Mesendoderm (in vitro differentiated cells): ENCODE measurements at regions not wholly inside any gene's neighbourhood (a gene's known extent, or its start where the extent isn't known, plus 50 kb on each side); places are given as distances from the start of the nearest gene placed in this dataset.

ENCODE experiments used
- DNase-seq: peaks from one replicate; pipeline ENCODE4 v3.0.0; 2013
- H2AK5ac ChIP-seq: 2 replicates; pipeline ENCODE4 v1.6.1; 2013; ENCODE audit warnings: low read length, inconsistent platforms
- H2BK120ac ChIP-seq: 2 replicates; pipeline ENCODE4 v1.6.1; 2013; ENCODE audit warnings: low read depth, mild to moderate bottlenecking, low read length, moderate library complexity, mixed read lengths
- H2BK15ac ChIP-seq: replicated peaks from 2 replicates; pipeline ENCODE4 v1.6.1; 2013; ENCODE audit warnings: low read depth, mild to moderate bottlenecking, moderate library complexity
- H2BK5ac ChIP-seq: 2 replicates; pipeline ENCODE4 v1.6.1; 2013; ENCODE audit warnings: low read length, inconsistent platforms
- H3K18ac ChIP-seq: 2 replicates; pipeline ENCODE4 v1.6.1; 2013; ENCODE audit warnings: mild to moderate bottlenecking, low read length, mixed read lengths
- H3K23ac ChIP-seq: one replicate; pipeline ENCODE4 v1.6.1; 2013; ENCODE audit warnings: low read length
- H3K27ac ChIP-seq: 2 replicates; pipeline ENCODE4 v1.5.1; 2013; ENCODE audit warnings: low read depth, mild to moderate bottlenecking, inconsistent platforms, low read length, moderate library complexity
- H3K27me3 ChIP-seq: 2 replicates; pipeline ENCODE4 v1.6.1; 2013; ENCODE audit warnings: low read length, control low read depth, mild to moderate bottlenecking, inconsistent platforms; ENCODE audit not compliant: insufficient read depth, poor library complexity
- H3K36me3 ChIP-seq: 2 replicates; pipeline ENCODE4 v1.6.1; 2013; ENCODE audit warnings: low read length, inconsistent platforms; ENCODE audit not compliant: control insufficient read depth, insufficient read depth
- H3K4ac ChIP-seq: one replicate; pipeline ENCODE4 v1.6.1; 2013; ENCODE audit warnings: low read depth, mild to moderate bottlenecking, low read length, moderate library complexity
- H3K4me1 ChIP-seq: 2 replicates; pipeline ENCODE4 v1.6.1; 2013; ENCODE audit warnings: low read depth, low read length, inconsistent platforms; ENCODE audit not compliant: control insufficient read depth
- H3K4me2 ChIP-seq: 2 replicates; pipeline ENCODE4 v1.6.1; 2013; ENCODE audit warnings: low read length
- H3K4me3 ChIP-seq: 2 replicates; pipeline ENCODE4 v1.5.1; 2013; ENCODE audit warnings: mild to moderate bottlenecking, low read length
- H3K56ac ChIP-seq: one replicate; pipeline ENCODE4 v1.6.1; 2013; ENCODE audit warnings: low read length
- H3K79me1 ChIP-seq: 2 replicates; pipeline ENCODE4 v1.6.1; 2013; ENCODE audit warnings: low read length, inconsistent platforms
- H3K79me2 ChIP-seq: 2 replicates; pipeline ENCODE4 v1.6.1; 2013; ENCODE audit warnings: mild to moderate bottlenecking, low read length; ENCODE audit not compliant: control insufficient read depth, insufficient read depth
- H3K9ac ChIP-seq: 2 replicates; pipeline ENCODE4 v1.6.1; 2013; ENCODE audit warnings: low read length, inconsistent platforms
- H4K5ac ChIP-seq: one replicate; pipeline ENCODE4 v1.6.1; 2013; ENCODE audit warnings: low read length
- H4K8ac ChIP-seq: one replicate; pipeline ENCODE4 v1.6.1; 2013; ENCODE audit warnings: low read depth, mild to moderate bottlenecking, control low read depth, low read length, moderate library complexity
- WGBS: extraction: QIAGEN DNeasy Blood & Tissue Kit; methylation state at CpG from one replicate; pipeline ENCODE4 v1.1.7; 2013; ENCODE audit warnings: low lambda C conversion rate, missing lambda C conversion rate; ENCODE audit not compliant: insufficient coverage; ENCODE audit errors: extremely low coverage; 5-methylcytosine and 5-hydroxymethylcytosine counted together

DNA sequence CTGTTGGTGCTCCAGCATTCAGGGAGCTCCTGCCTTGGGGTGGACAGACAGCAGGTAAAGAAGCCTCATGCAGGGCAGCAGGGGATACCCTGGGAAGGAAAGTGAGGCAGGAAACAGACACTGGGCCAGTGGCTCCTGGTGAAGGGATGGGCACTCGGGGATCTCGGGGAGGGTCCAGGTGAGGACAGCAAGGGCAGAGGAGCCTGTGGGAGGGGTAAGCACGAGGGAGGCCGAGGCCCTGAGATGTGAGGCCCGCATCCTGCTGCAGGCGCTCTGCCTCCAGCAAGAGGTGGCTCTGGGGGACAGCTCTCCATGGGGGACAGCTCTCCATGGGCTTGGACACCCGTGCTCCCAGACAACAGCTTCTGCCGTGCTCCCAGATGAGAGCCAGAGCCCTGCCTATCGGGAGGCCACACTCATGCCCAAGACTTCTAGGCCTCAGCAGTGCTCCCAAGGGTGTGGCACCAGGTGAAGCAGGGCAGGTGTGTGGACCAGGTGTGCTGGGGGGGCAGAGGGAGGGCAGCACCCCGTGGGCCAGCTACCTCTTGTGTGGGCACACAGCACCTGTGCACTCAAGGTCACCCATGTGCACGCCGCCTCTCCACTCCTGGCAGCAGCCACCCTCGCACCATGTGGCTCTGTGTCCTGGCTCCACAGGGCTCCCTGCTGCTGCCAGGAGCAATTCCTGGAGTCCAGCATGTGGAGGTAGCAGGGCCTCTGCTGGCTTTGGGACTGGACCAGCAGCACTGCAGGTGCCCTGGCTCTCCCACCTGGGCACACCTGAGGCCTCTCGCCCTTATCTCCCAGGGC lies 93.6 kb upstream of the INSIG1 start:
- Histone ChIP-seq H3K9ac (no peak overlapping the region), H3K79me2 (no peaks in the 10 kb centered on the region), H3K4ac (no peak overlapping the region), H4K8ac (no peak overlapping the region), H4K5ac (no peak overlapping the region), H3K79me1 (no peaks in the 10 kb centered on the region), H3K56ac (no peak overlapping the region), H3K27ac (no peak overlapping the region), H2AK5ac (no peak overlapping the region), H2BK120ac (no peak overlapping the region), H3K4me2 (no peak overlapping the region), H3K36me3 (no peaks in the 10 kb centered on the region), H2BK5ac (no peak overlapping the region), H3K4me1 (no peaks in the 10 kb centered on the region), H3K27me3 (no peaks in the 10 kb centered on the region), H2BK15ac (no peak overlapping the region), H3K4me3 (no peak overlapping the region), H3K23ac (no peak overlapping the region), H3K18ac (no peak overlapping the region)
- DNase-seq, result no peak
- no CpG with 5 or more reads among the region's 14 CpGs for WGBS

DNA sequence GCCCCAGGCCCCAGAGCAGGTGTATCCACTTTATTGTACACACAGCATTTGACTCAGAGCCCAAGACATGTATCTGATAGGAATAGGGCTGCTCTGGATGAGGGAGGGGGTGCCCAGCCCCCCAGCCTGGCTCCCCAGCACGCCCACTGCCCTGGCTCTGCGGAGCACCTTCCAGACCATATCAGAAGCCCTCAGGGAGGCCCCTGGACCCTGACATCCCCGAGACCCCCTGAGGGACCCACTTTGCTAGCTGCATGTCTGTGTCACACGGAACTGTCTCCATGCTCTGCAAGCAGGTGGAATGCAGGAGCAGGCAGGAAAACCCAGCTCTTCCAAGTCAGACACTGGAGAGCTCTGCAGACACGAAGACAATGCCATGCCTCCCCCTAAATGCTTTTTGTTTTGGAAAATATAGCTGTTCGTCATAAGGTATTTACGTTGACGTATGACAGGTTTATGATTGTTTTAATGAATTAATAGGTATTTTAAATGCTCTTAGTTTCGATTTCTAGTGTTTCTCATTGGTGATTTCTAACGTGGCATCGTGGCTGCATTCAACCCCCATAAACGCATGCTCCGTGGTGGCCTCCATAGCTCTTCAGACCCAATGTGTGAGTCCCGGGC lies 92.8 kb upstream of the INSIG1 start:
- no peak overlapping the region for H2AK5ac ChIP-seq
- no peak overlapping the region for H3K4me3 ChIP-seq
- peaks cover 1% of the 10 kb centered on the region for H3K4me1 ChIP-seq
- no peaks in the 10 kb centered on the region for H3K79me1 ChIP-seq
- H3K23ac ChIP-seq, result no peak overlapping the region
- H3K27ac ChIP-seq, result no peak overlapping the region
- no peak overlapping the region for H3K9ac ChIP-seq
- no peak overlapping the region for H3K56ac ChIP-seq
- no peak overlapping the region for H2BK120ac ChIP-seq
- no peak overlapping the region for H3K18ac ChIP-seq
- H3K27me3 ChIP-seq, result no peaks in the 10 kb centered on the region
- H4K8ac ChIP-seq, result no peak overlapping the region
- H3K36me3 ChIP-seq, result no peaks in the 10 kb centered on the region
- 100% methylated on average over 3 of the region's 14 CpGs for WGBS
- H2BK15ac ChIP-seq, result no peak overlapping the region
- H4K5ac ChIP-seq, result no peak overlapping the region
- DNase-seq, result no peak
- H3K4ac ChIP-seq, result no peak overlapping the region
- no peak overlapping the region for H3K4me2 ChIP-seq
- H2BK5ac ChIP-seq, result no peak overlapping the region
- H3K79me2 ChIP-seq, result no peaks in the 10 kb centered on the region

GRCh38 chr7:155205368-155206317 lies 92.0 kb upstream of the INSIG1 start:
- no CpG with 5 or more reads among the region's 33 CpGs for WGBS
- peak; percentile 69 for DNase-seq
- H3K23ac ChIP-seq, result no peak overlapping the region

DNA sequence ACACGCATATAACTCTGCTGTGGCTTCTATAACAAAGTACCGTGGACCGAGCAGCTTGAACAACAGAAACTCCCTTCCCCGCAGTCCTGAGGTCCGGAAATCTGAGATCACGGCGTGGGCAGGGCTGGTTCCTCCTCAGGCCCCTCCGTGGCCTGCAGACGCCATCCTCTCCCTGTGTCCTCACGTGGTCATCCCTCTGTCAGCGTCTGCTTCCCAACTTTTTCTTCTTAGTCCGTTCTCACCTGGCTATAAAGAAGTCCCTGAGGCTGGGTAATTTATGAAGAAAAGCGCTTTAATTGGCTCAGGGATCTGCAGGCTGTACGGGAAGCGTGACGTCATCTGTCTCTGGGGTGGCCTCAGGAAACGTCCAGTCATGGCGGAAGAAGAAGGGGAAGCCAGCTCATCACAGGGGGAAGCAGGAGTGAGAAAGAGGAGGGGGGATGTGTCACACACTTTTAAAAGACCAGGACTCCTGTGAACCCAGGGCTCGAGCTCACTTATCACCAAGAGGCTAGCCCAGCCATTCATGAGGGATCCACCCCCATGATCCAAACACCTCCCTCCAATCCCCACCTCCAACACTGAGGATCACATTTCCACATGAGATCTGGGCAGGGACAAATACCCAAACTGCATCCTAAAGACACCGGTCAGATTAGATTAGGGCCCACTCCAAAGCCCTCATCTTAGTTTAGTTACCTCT lies 91.2 kb upstream of the INSIG1 start:
- Histone ChIP-seq H3K27me3 (no peaks in the 10 kb centered on the region), H3K56ac (no peak overlapping the region), H2AK5ac (no peak overlapping the region), H3K9ac (no peak overlapping the region), H3K18ac (no peak overlapping the region), H3K4me2 (no peak overlapping the region), H3K36me3 (no peaks in the 10 kb centered on the region), H3K23ac (no peak overlapping the region), H4K8ac (no peak overlapping the region), H2BK5ac (no peak overlapping the region), H3K4me3 (no peak overlapping the region), H3K4me1 (peaks cover 4% of the 10 kb centered on the region), H3K79me2 (no peaks in the 10 kb centered on the region), H3K27ac (no peak overlapping the region), H3K4ac (no peak overlapping the region), H2BK15ac (no peak overlapping the region), H2BK120ac (no peak overlapping the region), H3K79me1 (no peaks in the 10 kb centered on the region), H4K5ac (no peak overlapping the region)
- no peak for DNase-seq
- no CpG with 5 or more reads among the region's 20 CpGs for WGBS

More at GRCh38 chr7:155205368-155206317, 92.0 kb upstream of the INSIG1 start:
- Histone ChIP-seq H3K56ac (peak overlapping the region; percentile 56), H3K4me1 (peaks cover 4% of the 10 kb centered on the region), H3K27ac (no peak overlapping the region), H2BK120ac (no peak overlapping the region), H3K27me3 (no peaks in the 10 kb centered on the region), H3K79me2 (no peaks in the 10 kb centered on the region), H3K18ac (no peak overlapping the region), H4K5ac (no peak overlapping the region), H3K4me2 (no peak overlapping the region), H3K4me3 (no peak overlapping the region), H2AK5ac (peak overlapping the region; percentile 85), H3K4ac (no peak overlapping the region), H3K36me3 (no peaks in the 10 kb centered on the region), H3K9ac (no peak overlapping the region), H4K8ac (no peak overlapping the region), H3K79me1 (no peaks in the 10 kb centered on the region), H2BK5ac (peak overlapping the region; percentile 73), H2BK15ac (no peak overlapping the region)

- Histone ChIP-seq H2AK5ac (no peak overlapping the region), H3K27me3 (no peaks in the 10 kb centered on the region), H3K9ac (no peak overlapping the region), H2BK120ac (no peak overlapping the region), H3K79me2 (no peaks in the 10 kb centered on the region), H2BK5ac (no peak overlapping the region), H3K79me1 (no peaks in the 10 kb centered on the region), H3K23ac (no peak overlapping the region), H3K18ac (no peak overlapping the region), H4K5ac (no peak overlapping the region), H3K4ac (no peak overlapping the region), H3K56ac (no peak overlapping the region), H3K4me1 (peaks cover 4% of the 10 kb centered on the region), H3K4me2 (no peak overlapping the region), H2BK15ac (no peak overlapping the region), H3K36me3 (no peaks in the 10 kb centered on the region), H4K8ac (no peak overlapping the region), H3K4me3 (no peak overlapping the region), H3K27ac (no peak overlapping the region)
- 100% methylated on average over 4 of the region's 13 CpGs for WGBS
- no peak for DNase-seq
Observed at GRCh38 chr7:155207326-155208002, 90.2 kb upstream of the INSIG1 start.
